ENCODE measurements at regions not wholly inside any gene's neighbourhood (a gene's known extent, or its start where the extent isn't known, plus 50 kb on each side); places are given as distances from the start of the nearest gene placed in this dataset.

GRCh38 chr9:107630156-107630555 lies 140.6 kb upstream of the KLF4 start:
- intact Hi-C loops (cut with micrococcal nuclease) = no loop called here

GRCh38 chr9:107628444-107628843 lies 138.9 kb upstream of the KLF4 start:
- Mint-ChIP-seq H3K36me3 (ENCODE audit: low read depth) (no peaks in the 10 kb centered on the region), H3K9me3 (no peaks in the 10 kb centered on the region), H3K27me3 (peaks cover 1% of the 10 kb centered on the region), H3K4me1 (no peaks in the 10 kb centered on the region), H3K27ac (no peak overlapping the region), H3K4me3 (no peak overlapping the region)
- DNase-seq = no peak
- intact Hi-C loops (cut with micrococcal nuclease) = no loop called here

More at GRCh38 chr9:107630156-107630555, 140.6 kb upstream of the KLF4 start:
- peaks cover 4% of the 10 kb centered on the region for H3K27me3 Mint-ChIP-seq
- H3K4me1 Mint-ChIP-seq = no peaks in the 10 kb centered on the region
- no peak overlapping the region for H3K4me3 Mint-ChIP-seq
- H3K27ac Mint-ChIP-seq = no peak overlapping the region
- no peaks in the 10 kb centered on the region for H3K9me3 Mint-ChIP-seq
- H3K36me3 Mint-ChIP-seq (ENCODE audit: low read depth) = no peaks in the 10 kb centered on the region
- no peak for DNase-seq

- Mint-ChIP-seq H3K27ac (no peak overlapping the region), H3K4me3 (no peak overlapping the region), H3K27me3 (peaks cover 1% of the 10 kb centered on the region), H3K4me1 (no peaks in the 10 kb centered on the region), H3K36me3 (ENCODE audit: low read depth) (no peaks in the 10 kb centered on the region), H3K9me3 (no peaks in the 10 kb centered on the region)
- DNase-seq = no peak
- intact Hi-C loops (cut with micrococcal nuclease) = no loop called here
These were observed 138.2 kb upstream of the KLF4 start for GRCh38 chr9:107627781-107628180.

- no peaks in the 10 kb centered on the region for H3K27me3 Mint-ChIP-seq
- H3K36me3 Mint-ChIP-seq (ENCODE audit: low read depth) = no peaks in the 10 kb centered on the region
- no peak for DNase-seq
- H3K27ac Mint-ChIP-seq = no peak overlapping the region
- H3K4me3 Mint-ChIP-seq = no peak overlapping the region
- H3K9me3 Mint-ChIP-seq = no peaks in the 10 kb centered on the region
- intact Hi-C loops (cut with micrococcal nuclease) = no loop called here
- H3K4me1 Mint-ChIP-seq = no peaks in the 10 kb centered on the region
These were observed 136.5 kb upstream of the KLF4 start for GRCh38 chr9:107626118-107626517.

GRCh38 chr9:107625383-107625984 lies 135.9 kb upstream of the KLF4 start:
- DNase-seq = no peak
- Mint-ChIP-seq H3K36me3 (ENCODE audit: low read depth) (no peaks in the 10 kb centered on the region), H3K4me1 (no peaks in the 10 kb centered on the region), H3K4me3 (no peak overlapping the region), H3K27me3 (no peaks in the 10 kb centered on the region), H3K9me3 (no peaks in the 10 kb centered on the region), H3K27ac (no peak overlapping the region)
- intact Hi-C loops (cut with micrococcal nuclease) = no loop called here

- Mint-ChIP-seq H3K4me3 (no peak overlapping the region), H3K27ac (no peak overlapping the region), H3K36me3 (ENCODE audit: low read depth) (no peaks in the 10 kb centered on the region), H3K9me3 (no peaks in the 10 kb centered on the region), H3K4me1 (no peaks in the 10 kb centered on the region), H3K27me3 (no peaks in the 10 kb centered on the region)
- no peak for DNase-seq
- intact Hi-C loops (cut with micrococcal nuclease) = no loop called here
These were observed 134.8 kb upstream of the KLF4 start for GRCh38 chr9:107624234-107624948.

GRCh38 chr9:107621436-107621835 lies 131.9 kb upstream of the KLF4 start:
- Mint-ChIP-seq H3K36me3 (ENCODE audit: low read depth) (no peaks in the 10 kb centered on the region), H3K27ac (no peak overlapping the region), H3K9me3 (no peaks in the 10 kb centered on the region), H3K27me3 (no peaks in the 10 kb centered on the region), H3K4me1 (no peaks in the 10 kb centered on the region), H3K4me3 (no peak overlapping the region)
- intact Hi-C loops (cut with micrococcal nuclease) = no loop called here
- no peak for DNase-seq

- Mint-ChIP-seq H3K27me3 (no peaks in the 10 kb centered on the region), H3K27ac (no peak overlapping the region), H3K9me3 (no peaks in the 10 kb centered on the region), H3K36me3 (ENCODE audit: low read depth) (no peaks in the 10 kb centered on the region), H3K4me1 (no peaks in the 10 kb centered on the region), H3K4me3 (no peak overlapping the region)
- intact Hi-C loops (cut with micrococcal nuclease) = no loop called here
- DNase-seq = no peak
These were observed 131.2 kb upstream of the KLF4 start for GRCh38 chr9:107620801-107621200.

- intact Hi-C loops (cut with micrococcal nuclease) = no loop called here
- Mint-ChIP-seq H3K36me3 (ENCODE audit: low read depth) (no peaks in the 10 kb centered on the region), H3K4me1 (no peaks in the 10 kb centered on the region), H3K9me3 (no peaks in the 10 kb centered on the region), H3K4me3 (no peak overlapping the region), H3K27ac (no peak overlapping the region), H3K27me3 (no peaks in the 10 kb centered on the region)
- DNase-seq = no peak
These were observed 130.7 kb upstream of the KLF4 start for GRCh38 chr9:107620236-107620635.

GRCh38 chr9:107615321-107615720 lies 125.8 kb upstream of the KLF4 start:
- H3K36me3 Mint-ChIP-seq (ENCODE audit: low read depth) = no peaks in the 10 kb centered on the region
- no peak overlapping the region for H3K4me3 Mint-ChIP-seq
- no peak for DNase-seq
- no peak overlapping the region for H3K27ac Mint-ChIP-seq
- intact Hi-C loops (cut with micrococcal nuclease) = no loop called here
- no peaks in the 10 kb centered on the region for H3K9me3 Mint-ChIP-seq
- H3K27me3 Mint-ChIP-seq = no peaks in the 10 kb centered on the region
- H3K4me1 Mint-ChIP-seq = no peaks in the 10 kb centered on the region

GRCh38 chr9:107614765-107615164 lies 125.2 kb upstream of the KLF4 start:
- no peak for DNase-seq
- intact Hi-C loops (cut with micrococcal nuclease) = no loop called here
- Mint-ChIP-seq H3K4me1 (no peaks in the 10 kb centered on the region), H3K4me3 (no peak overlapping the region), H3K36me3 (ENCODE audit: low read depth) (no peaks in the 10 kb centered on the region), H3K9me3 (no peaks in the 10 kb centered on the region), H3K27me3 (no peaks in the 10 kb centered on the region), H3K27ac (no peak overlapping the region)

- Mint-ChIP-seq H3K36me3 (ENCODE audit: low read depth) (no peaks in the 10 kb centered on the region), H3K4me3 (no peak overlapping the region), H3K27ac (no peak overlapping the region), H3K9me3 (no peaks in the 10 kb centered on the region), H3K27me3 (no peaks in the 10 kb centered on the region), H3K4me1 (no peaks in the 10 kb centered on the region)
- DNase-seq = no peak
- intact Hi-C loops (cut with micrococcal nuclease) = no loop called here
These were observed 123.8 kb upstream of the KLF4 start for GRCh38 chr9:107613321-107613720.

GRCh38 chr9:107612136-107612535 lies 122.6 kb upstream of the KLF4 start:
- intact Hi-C loops (cut with micrococcal nuclease) = no loop called here
- no peaks in the 10 kb centered on the region for H3K9me3 Mint-ChIP-seq
- H3K4me3 Mint-ChIP-seq = no peak overlapping the region
- no peaks in the 10 kb centered on the region for H3K27me3 Mint-ChIP-seq
- DNase-seq = no peak
- no peaks in the 10 kb centered on the region for H3K36me3 Mint-ChIP-seq (ENCODE audit: low read depth)
- H3K27ac Mint-ChIP-seq = no peak overlapping the region
- H3K4me1 Mint-ChIP-seq = no peaks in the 10 kb centered on the region

GRCh38 chr9:107609547-107609946 lies 120.0 kb upstream of the KLF4 start:
- Mint-ChIP-seq H3K9me3 (no peaks in the 10 kb centered on the region), H3K36me3 (ENCODE audit: low read depth) (no peaks in the 10 kb centered on the region), H3K27me3 (no peaks in the 10 kb centered on the region), H3K4me3 (no peak overlapping the region), H3K4me1 (no peaks in the 10 kb centered on the region), H3K27ac (no peak overlapping the region)
- intact Hi-C loops (cut with micrococcal nuclease) = no loop called here
- DNase-seq = no peak

Measured in activated CD4-positive, alpha-beta T cell treated with anti-CD3 and anti-CD28 coated beads, Interleukin-2, amount 10 ng/mL, durations not matched to agents 24 days and 14 days (primary cell).